HepG2 (cell line): ENCODE measurements at regions not wholly inside any gene's neighbourhood (a gene's known extent, or its start where the extent isn't known, plus 50 kb on each side); places are given as distances from the start of the nearest gene placed in this dataset.
A peak's percentile ranks its signal among the peaks of the same experiment; 100 is the strongest.

Experiments
- ATAC-seq: fragments of 200-7000 bp; cut with Tn5 transposase; 3 replicates; pipeline ENCODE4 v1.9.1; 2020; ENCODE audit warnings: mild to moderate bottlenecking, moderate library complexity
- BruUV-seq: library from RNA; stranded (reverse); fragments of 400-500 nt; replicated peaks from 2 replicates; lab custom pipeline; 2021; lab: Mats Ljungman, UMichigan
- CTCF ChIA-PET: fragments of 300-600 bp; formaldehyde crosslinking; extraction: SDS; loops from one replicate; lab custom pipeline; 2021; ENCODE audit warnings: low total read pairs, inconsistent platforms, low intra/inter-chr PET ratio; lab: Yijun Ruan, JAX
- POLR2A ChIA-PET: fragments of 350-600 bp; sonication (Branson Sonifier 250); formaldehyde crosslinking; loops from one replicate; lab custom pipeline; 2020; ENCODE audit warnings: antibody characterized with exemption, inconsistent platforms; lab: Yijun Ruan, JAX
- DNase-seq: peaks from one replicate; pipeline ENCODE4 v3.0.0-alpha.2; 2015; ENCODE audit warnings: low spot score
- FAIRE-seq: peaks from 3 replicates; lab custom pipeline; 2011; peaks lifted over from hg19 to GRCh38; lab: Jason Lieb, UNC
- H2AFZ ChIP-seq: one replicate; pipeline ENCODE4 v1.6.1; 2011; ENCODE audit warnings: low read length, inconsistent platforms
- H3K27ac ChIP-seq: fragments of 300-600 bp; 3 replicates; pipeline ENCODE4 v1.8.0; 2011; ENCODE audit warnings: mixed run types, mild to moderate bottlenecking, mixed read lengths, low read length, inconsistent platforms; ENCODE audit not compliant: insufficient read depth; ENCODE audit errors: extremely low read length
- H3K27me3 ChIP-seq, 2 experiments: fragments of 200-600 bp in 1 of 2; 2 replicates in 1 of 2; 3 replicates in 1 of 2; pipeline versions ENCODE4 v1.6.0 to v1.8.0; 2011; ENCODE audit warnings: low read length in 2 of 2, mild to moderate bottlenecking in 2 of 2, moderate library complexity in 2 of 2, inconsistent platforms in 1 of 2; ENCODE audit not compliant: insufficient read depth in 2 of 2, control insufficient read depth in 1 of 2
- H3K36me3 ChIP-seq, 2 experiments: fragments of 200-600 bp in 1 of 2; replicated peaks in 1 of 2; 2 replicates in 1 of 2; 3 replicates in 1 of 2; pipeline versions ENCODE4 v1.5.1 to v1.8.0; 2011; ENCODE audit warnings: low read length in 2 of 2, inconsistent platforms in 1 of 2; ENCODE audit not compliant: insufficient read depth in 2 of 2, control insufficient read depth in 1 of 2
- H3K4me1 ChIP-seq: 2 replicates; pipeline ENCODE4 v1.5.1; 2012; ENCODE audit warnings: low read length, inconsistent platforms; ENCODE audit not compliant: insufficient read depth
- H3K4me2 ChIP-seq: 2 replicates; pipeline ENCODE4 v1.6.0; 2011; ENCODE audit warnings: low read depth, low read length, inconsistent platforms
- H3K4me3 ChIP-seq, 3 experiments: fragments of 200-600 bp in 1 of 3; sonication (generic), shearing (Covaris generic) in 1 of 3; replicated peaks in 1 of 3; 2 replicates each; pipeline ENCODE4 v1.5.1; 2011 to 2016; ENCODE audit warnings: low read length in 3 of 3, inconsistent platforms in 2 of 3, low read depth in 2 of 3, mild to moderate bottlenecking in 2 of 3, control low read depth in 1 of 3, mixed read lengths in 1 of 3; ENCODE audit not compliant: insufficient read depth in 1 of 3
- H3K79me2 ChIP-seq: one replicate; pipeline ENCODE4 v1.6.1; 2011; ENCODE audit warnings: low read length, inconsistent platforms; ENCODE audit not compliant: insufficient read depth
- H3K9ac ChIP-seq: 2 replicates; pipeline ENCODE4 v1.6.0; 2011; ENCODE audit warnings: mild to moderate bottlenecking, low read depth, low read length, inconsistent platforms; ENCODE audit not compliant: insufficient read depth
- H3K9me3 ChIP-seq: 2 replicates; pipeline ENCODE4 v1.5.1; 2012; ENCODE audit warnings: mild to moderate bottlenecking, low read length
- H4K20me1 ChIP-seq: 2 replicates; pipeline ENCODE4 v1.6.0; 2011; ENCODE audit warnings: inconsistent platforms, mild to moderate bottlenecking, low read length, moderate library complexity; ENCODE audit not compliant: insufficient read depth
- MTF2 ChIP-seq: sonication (generic); formaldehyde crosslinking; IDR thresholded peaks from 2 replicates; pipeline ENCODE4 v1.5.0; 2020; ENCODE audit warnings: missing genetic modification reagents, borderline replicate concordance
- WGBS: methylation state at CpG from one replicate; pipeline ENCODE4 v1.1.6; 2017; ENCODE audit warnings: low lambda C conversion rate; 5-methylcytosine and 5-hydroxymethylcytosine counted together
- in situ Hi-C: cut with HindIII; loops from 2 replicates; pipeline ENCODE4 v1.10.0; 2017; ENCODE audit warnings: low pct_unique_long_range_greater_than_20kb; ENCODE audit not compliant: extremely low pct_ligation_motif_present
- intact Hi-C: fragments of 100-400 bp; cut with micrococcal nuclease; formaldehyde crosslinking; loops from one replicate; pipeline ENCODE4 v1.10.0; 2022; ENCODE audit not compliant: unreplicated experiment
- TF ChIP-seq, protein P1 (sequence below), 2 experiments: fragments of 450-650 bp in 1 of 2; sonication (generic) in 1 of 2; formaldehyde crosslinking in 1 of 2; IDR thresholded peaks; 2 replicates each; pipeline versions ENCODE4 v1.6.1 to v1.8.0; 2016 to 2022; ENCODE audit warnings: antibody characterized with exemption in 1 of 2, mild to moderate bottlenecking in 1 of 2, missing genetic modification reagents in 1 of 2

DNA sequence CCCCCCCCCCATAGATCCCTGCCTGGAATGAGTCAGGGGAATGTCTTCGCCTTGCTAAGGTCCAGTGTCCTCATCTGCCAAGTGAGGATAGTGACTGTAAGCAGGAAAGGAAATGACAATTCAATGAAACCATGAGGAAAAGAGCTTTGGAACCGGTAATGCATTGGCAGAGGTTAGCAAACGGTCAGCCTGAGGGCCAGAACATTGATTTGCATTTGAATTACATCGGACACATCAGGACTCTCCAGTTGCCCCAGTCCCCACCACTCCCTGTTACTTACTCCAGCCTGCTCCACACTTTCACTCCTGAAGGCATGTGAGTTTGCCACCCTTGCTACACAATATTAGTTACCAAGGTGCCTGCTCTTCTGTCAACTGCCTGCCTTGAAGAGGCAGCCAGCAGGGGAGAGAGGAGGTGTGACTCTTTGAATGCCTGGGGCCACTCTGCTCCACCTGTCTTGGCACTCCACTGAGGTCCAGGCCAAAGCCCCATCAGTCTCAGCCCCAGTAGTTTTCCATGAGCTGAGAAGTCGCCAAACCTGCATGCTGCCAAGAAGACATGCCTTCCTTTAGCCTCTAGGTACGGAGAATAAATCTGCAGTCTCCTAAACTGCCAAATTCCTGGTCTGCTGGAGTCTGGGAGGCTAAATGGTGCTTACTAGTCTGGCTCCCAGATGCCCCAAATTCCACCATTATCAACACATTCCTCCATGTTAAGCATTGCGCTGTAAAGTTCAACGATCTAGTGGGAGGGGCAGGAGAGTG lies 191.7 kb upstream of the TLE3 start:
- TF ChIP-seq, protein P1, sequence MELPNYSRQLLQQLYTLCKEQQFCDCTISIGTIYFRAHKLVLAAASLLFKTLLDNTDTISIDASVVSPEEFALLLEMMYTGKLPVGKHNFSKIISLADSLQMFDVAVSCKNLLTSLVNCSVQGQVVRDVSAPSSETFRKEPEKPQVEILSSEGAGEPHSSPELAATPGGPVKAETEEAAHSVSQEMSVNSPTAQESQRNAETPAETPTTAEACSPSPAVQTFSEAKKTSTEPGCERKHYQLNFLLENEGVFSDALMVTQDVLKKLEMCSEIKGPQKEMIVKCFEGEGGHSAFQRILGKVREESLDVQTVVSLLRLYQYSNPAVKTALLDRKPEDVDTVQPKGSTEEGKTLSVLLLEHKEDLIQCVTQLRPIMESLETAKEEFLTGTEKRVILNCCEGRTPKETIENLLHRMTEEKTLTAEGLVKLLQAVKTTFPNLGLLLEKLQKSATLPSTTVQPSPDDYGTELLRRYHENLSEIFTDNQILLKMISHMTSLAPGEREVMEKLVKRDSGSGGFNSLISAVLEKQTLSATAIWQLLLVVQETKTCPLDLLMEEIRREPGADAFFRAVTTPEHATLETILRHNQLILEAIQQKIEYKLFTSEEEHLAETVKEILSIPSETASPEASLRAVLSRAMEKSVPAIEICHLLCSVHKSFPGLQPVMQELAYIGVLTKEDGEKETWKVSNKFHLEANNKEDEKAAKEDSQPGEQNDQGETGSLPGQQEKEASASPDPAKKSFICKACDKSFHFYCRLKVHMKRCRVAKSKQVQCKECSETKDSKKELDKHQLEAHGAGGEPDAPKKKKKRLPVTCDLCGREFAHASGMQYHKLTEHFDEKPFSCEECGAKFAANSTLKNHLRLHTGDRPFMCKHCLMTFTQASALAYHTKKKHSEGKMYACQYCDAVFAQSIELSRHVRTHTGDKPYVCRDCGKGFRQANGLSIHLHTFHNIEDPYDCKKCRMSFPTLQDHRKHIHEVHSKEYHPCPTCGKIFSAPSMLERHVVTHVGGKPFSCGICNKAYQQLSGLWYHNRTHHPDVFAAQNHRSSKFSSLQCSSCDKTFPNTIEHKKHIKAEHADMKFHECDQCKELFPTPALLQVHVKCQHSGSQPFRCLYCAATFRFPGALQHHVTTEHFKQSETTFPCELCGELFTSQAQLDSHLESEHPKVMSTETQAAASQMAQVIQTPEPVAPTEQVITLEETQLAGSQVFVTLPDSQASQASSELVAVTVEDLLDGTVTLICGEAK (IDR thresholded peaks at IDR 0.05), result no peak
- TF ChIP-seq, protein P1 (CRISPR knock-in tag; IDR thresholded peaks at IDR 0.05), result no peak
- no peak for TF ChIP-seq MTF2 (CRISPR knock-in tag)
- Histone ChIP-seq H3K27me3 (peaks cover 0 to 6% of the 10 kb centered on the region in 2 experiments; a peak in 1 of 5 replicates), H3K9me3 (no peaks in the 10 kb centered on the region), H4K20me1 (no peaks in the 10 kb centered on the region), H3K36me3 (no peaks in the 10 kb centered on the region), H3K4me2 (no peak overlapping the region), H3K27ac (no peak overlapping the region), H3K79me2 (no peaks in the 10 kb centered on the region), H3K4me1 (peaks cover 8% of the 10 kb centered on the region; the same call in 1 of the 2 replicates), H2AFZ (no peak overlapping the region), H3K4me3 (no peak overlapping the region), H3K9ac (no peak overlapping the region)
- FAIRE-seq (no peak), DNase-seq (no peak), ATAC-seq (peak; percentile 44; the same call in 1 of the 3 replicates)
- in situ Hi-C loops (no loop called here), intact Hi-C loops (no loop called here)
- POLR2A ChIA-PET, result no interaction called here
- 21% methylated on average over 8 of the region's 8 CpGs for WGBS
- no TSS peak for BruUV-seq
- CTCF ChIA-PET, result no interaction called here
